SK-N-MC (cell line): ENCODE measurements at regions not wholly inside any gene's neighbourhood (a gene's known extent, or its start where the extent isn't known, plus 50 kb on each side); places are given as distances from the start of the nearest gene placed in this dataset.

Experiments used
- EZH2 ChIP-seq: fragments of 200-600 bp; sonication (generic); IDR thresholded peaks from one replicate; pipeline ENCODE4 v1.6.1; 2017; ENCODE audit warnings: antibody characterized with exemption
- FOXP2 ChIP-seq: optimal IDR thresholded peaks from 2 replicates; pipeline ENCODE3; 2011; ENCODE audit warnings: mild to moderate bottlenecking, moderate library complexity; ENCODE audit not compliant: insufficient read depth; ENCODE audit errors: extremely low read length, control extremely low read depth

DNA sequence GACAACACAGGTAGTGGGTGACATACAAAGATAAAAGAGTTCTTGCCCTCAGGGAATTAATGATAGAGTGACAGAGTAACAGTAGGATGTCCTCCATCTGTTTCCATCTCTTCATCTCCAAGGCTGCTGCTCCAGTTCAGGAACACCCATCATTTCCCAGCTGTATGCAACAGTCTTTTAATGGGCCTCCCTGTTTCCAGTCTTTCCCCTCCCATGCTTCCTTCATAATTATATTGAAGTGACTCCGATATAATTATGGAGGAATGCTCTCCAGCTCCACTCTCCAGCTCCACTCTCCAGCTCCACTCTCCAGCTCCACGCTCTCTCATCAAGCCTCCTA lies 65.3 kb upstream of the MSN start:
- no peak for TF ChIP-seq FOXP2
- no peak for TF ChIP-seq EZH2
